Body of pancreas (tissue), 4 donors: ENCODE measurements at regions not wholly inside any gene's neighbourhood (a gene's known extent, or its start where the extent isn't known, plus 50 kb on each side); places are given as distances from the start of the nearest gene placed in this dataset.

Source experiments
- POLR2A ChIP-seq, 3 donors: fragments of 450-650 bp; IDR thresholded peaks; one replicate each; pipeline ENCODE4 v1.6.1; 2016; ENCODE audit warnings: antibody characterized with exemption in 3 of 3, mild to moderate bottlenecking in 2 of 3
- TF ChIP-seq, protein P1 (sequence below), 7 experiments: fragments of 450-650 bp in 4 of 7; fragments of 200-600 bp in 3 of 7; sonication (generic) in 3 of 7; IDR thresholded peaks; one replicate each; pipeline ENCODE4 v1.5.1; 2016 to 2019; ENCODE audit warnings: antibody characterized with exemption in 7 of 7

DNA sequence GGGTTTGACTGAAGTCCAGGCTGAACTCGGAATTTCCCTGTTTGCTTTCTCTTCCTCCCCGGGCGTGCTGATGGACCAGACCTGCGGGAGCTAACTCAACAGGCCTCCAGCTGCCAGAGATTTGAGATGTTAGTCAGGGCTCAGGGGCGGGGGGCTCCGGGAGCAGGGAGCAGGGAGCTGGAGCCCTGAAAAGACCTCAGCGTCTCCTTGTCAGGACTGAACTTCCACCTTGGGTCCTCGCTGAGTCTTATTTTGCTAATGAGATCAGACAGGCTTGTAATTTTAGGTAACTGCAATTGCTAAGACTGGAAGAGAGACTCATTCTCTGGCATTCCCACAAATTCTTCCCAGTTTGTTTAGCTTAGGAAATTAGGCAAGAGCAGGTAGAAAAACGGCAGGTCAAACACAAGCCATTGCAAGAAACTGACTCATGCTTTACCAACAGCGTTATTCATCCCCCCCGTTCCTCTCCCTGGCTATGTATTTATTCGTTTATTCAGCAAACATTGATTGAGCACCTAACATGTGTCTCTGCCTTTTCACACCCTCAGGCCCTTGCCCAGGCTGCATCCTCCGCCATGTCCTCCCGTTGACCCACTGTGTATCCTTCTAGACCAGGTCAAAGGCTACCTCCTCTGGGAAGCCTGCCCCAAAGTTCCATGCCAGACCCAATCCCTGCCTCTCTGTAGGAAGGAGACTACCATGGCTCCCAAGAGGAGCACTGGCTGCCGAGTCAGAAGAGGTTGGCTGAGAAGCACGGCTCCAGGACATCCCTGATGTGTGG is 80.4 kb upstream of the DIO3 start:
- TF ChIP-seq, protein P1, sequence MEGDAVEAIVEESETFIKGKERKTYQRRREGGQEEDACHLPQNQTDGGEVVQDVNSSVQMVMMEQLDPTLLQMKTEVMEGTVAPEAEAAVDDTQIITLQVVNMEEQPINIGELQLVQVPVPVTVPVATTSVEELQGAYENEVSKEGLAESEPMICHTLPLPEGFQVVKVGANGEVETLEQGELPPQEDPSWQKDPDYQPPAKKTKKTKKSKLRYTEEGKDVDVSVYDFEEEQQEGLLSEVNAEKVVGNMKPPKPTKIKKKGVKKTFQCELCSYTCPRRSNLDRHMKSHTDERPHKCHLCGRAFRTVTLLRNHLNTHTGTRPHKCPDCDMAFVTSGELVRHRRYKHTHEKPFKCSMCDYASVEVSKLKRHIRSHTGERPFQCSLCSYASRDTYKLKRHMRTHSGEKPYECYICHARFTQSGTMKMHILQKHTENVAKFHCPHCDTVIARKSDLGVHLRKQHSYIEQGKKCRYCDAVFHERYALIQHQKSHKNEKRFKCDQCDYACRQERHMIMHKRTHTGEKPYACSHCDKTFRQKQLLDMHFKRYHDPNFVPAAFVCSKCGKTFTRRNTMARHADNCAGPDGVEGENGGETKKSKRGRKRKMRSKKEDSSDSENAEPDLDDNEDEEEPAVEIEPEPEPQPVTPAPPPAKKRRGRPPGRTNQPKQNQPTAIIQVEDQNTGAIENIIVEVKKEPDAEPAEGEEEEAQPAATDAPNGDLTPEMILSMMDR (IDR thresholded peaks at IDR 0.05), result no peak
- no peak for TF ChIP-seq POLR2A (IDR thresholded peaks at IDR 0.05)
